ENCODE measurements at regions not wholly inside any gene's neighbourhood (a gene's known extent, or its start where the extent isn't known, plus 50 kb on each side); places are given as distances from the start of the nearest gene placed in this dataset.

DNA sequence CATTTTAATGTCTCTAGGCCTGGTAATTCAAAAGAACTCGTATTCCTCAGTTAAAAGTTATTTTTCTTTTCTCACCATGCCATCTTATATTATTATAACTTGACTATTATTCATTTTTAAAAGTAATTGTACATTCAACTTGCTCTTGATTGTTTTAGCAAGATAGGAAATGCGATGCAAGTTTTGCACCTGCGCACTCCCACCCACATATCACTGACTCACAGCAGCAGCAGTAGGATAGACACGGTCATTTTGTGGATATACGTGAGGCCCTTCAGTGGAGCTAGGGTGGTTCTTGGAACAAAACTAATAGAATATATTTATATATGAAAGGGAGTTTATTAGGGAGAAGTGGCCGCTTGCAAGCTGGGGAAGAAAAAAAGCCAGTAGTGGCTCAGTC, 95.5 kb upstream of the UBE3A start (continued):
- TF ChIP-seq ZNF274 (IDR thresholded peaks at IDR 0.05; ENCODE audit: borderline replicate concordance, extremely low read depth, low read length) = no peak
- TF ChIP-seq SRF (IDR thresholded peaks at IDR 0.05; ENCODE audit: low read depth, low read length) = no peak
- no peak for TF ChIP-seq YY1 (IDR thresholded peaks at IDR 0.05; ENCODE audit: low read depth, low read length)
- no peak for TF ChIP-seq RAD21 (IDR thresholded peaks at IDR 0.05 in 1 of 2, conservative IDR thresholded peaks at IDR 0.05 in 1 of 2; ENCODE audit: low read depth in 2 of 2, low read length in 2 of 2)
